SK-N-SH (cell line): ENCODE measurements at regions not wholly inside any gene's neighbourhood (a gene's known extent, or its start where the extent isn't known, plus 50 kb on each side); places are given as distances from the start of the nearest gene placed in this dataset.

Source experiments
- CHD2 ChIP-seq: fragments of 150-350 bp; IDR thresholded peaks from 2 replicates; pipeline ENCODE4 v1.6.1; 2018; ENCODE audit warnings: low read length; ENCODE audit not compliant: partially characterized antibody
- CTCF ChIP-seq: fragments of 200-600 bp; sonication (generic); IDR thresholded peaks from 2 replicates; pipeline ENCODE4 v1.6.1; 2017; ENCODE audit warnings: antibody characterized with exemption, mild to moderate bottlenecking, moderate library complexity
- FOXJ3 ChIP-seq: sonication (generic); formaldehyde crosslinking; IDR thresholded peaks from 2 replicates; pipeline ENCODE4 v1.5.1; 2020; ENCODE audit warnings: mild to moderate bottlenecking, missing genetic modification reagents
- JUND ChIP-seq: IDR thresholded peaks from 2 replicates; pipeline ENCODE4 v1.4.0; 2012
- POLR2AphosphoS5 ChIP-seq: IDR thresholded peaks from 2 replicates; pipeline ENCODE4 v1.6.1; 2012; ENCODE audit warnings: low read depth, low read length
- RAD21 ChIP-seq: IDR thresholded peaks from 2 replicates; pipeline ENCODE4 v1.6.1; 2012; ENCODE audit warnings: mild to moderate bottlenecking, low read length
- RCOR1 ChIP-seq: fragments of 150-350 bp; IDR thresholded peaks from 2 replicates; pipeline ENCODE4 v1.6.1; 2017; ENCODE audit warnings: antibody characterized with exemption, low read length
- TAF1 ChIP-seq: IDR thresholded peaks from 2 replicates; pipeline ENCODE4 v1.6.1; 2012; ENCODE audit warnings: low read depth, mild to moderate bottlenecking, low read length, moderate library complexity, borderline replicate concordance
- TF ChIP-seq, protein P1 (sequence below): IDR thresholded peaks from 2 replicates; pipeline ENCODE4 v1.4.0; 2012; ENCODE audit warnings: low read depth

- TF ChIP-seq CTCF (no peak), JUND (no peak), RCOR1 (no peak), RAD21 (no peak), POLR2AphosphoS5 (no peak), TAF1 (no peak), FOXJ3 (no peak), CHD2 (no peak)
- TF ChIP-seq, protein P1, sequence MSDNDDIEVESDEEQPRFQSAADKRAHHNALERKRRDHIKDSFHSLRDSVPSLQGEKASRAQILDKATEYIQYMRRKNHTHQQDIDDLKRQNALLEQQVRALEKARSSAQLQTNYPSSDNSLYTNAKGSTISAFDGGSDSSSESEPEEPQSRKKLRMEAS = no peak
Measured at GRCh38 chr1:191483988-191484387, 674.3 kb upstream of the RGS18 start.
